Liver (tissue), 8 donors: ENCODE measurements at regions not wholly inside any gene's neighbourhood (a gene's known extent, or its start where the extent isn't known, plus 50 kb on each side); places are given as distances from the start of the nearest gene placed in this dataset.

Experiments used
- DNase-seq: peaks from one replicate; pipeline ENCODE4 v3.0.0-alpha.2; 2017; ENCODE audit warnings: low spot score
- H3K27ac ChIP-seq, 2 donors: one replicate each; pipeline ENCODE4 v1.7.0; 2013; ENCODE audit warnings: inconsistent platforms in 2 of 2, low read length in 2 of 2, control low read depth in 1 of 2, low read depth in 1 of 2, mild to moderate bottlenecking in 1 of 2
- H3K27me3 ChIP-seq, 4 donors: one replicate each; pipeline versions ENCODE4 v1.6.1 to v1.7.0; 2013; ENCODE audit warnings: low read length in 3 of 4, inconsistent platforms in 1 of 4, mild to moderate bottlenecking in 1 of 4, moderate library complexity in 1 of 4; ENCODE audit not compliant: control insufficient read depth in 4 of 4, insufficient read depth in 4 of 4
- H3K36me3 ChIP-seq, 4 donors: one replicate each; pipeline versions ENCODE4 v1.6.1 to v1.7.0; 2013; ENCODE audit warnings: low read length in 3 of 4, mild to moderate bottlenecking in 3 of 4, low read depth in 1 of 4, moderate library complexity in 1 of 4; ENCODE audit not compliant: control insufficient read depth in 4 of 4, insufficient read depth in 3 of 4
- H3K4me1 ChIP-seq, 4 donors: one replicate each; pipeline versions ENCODE4 v1.6.1 to v1.7.0; 2013; ENCODE audit warnings: low read length in 3 of 4, mild to moderate bottlenecking in 3 of 4, moderate library complexity in 1 of 4; ENCODE audit not compliant: control insufficient read depth in 4 of 4, insufficient read depth in 4 of 4
- H3K4me3 ChIP-seq, 3 donors: one replicate each; pipeline versions ENCODE4 v1.6.1 to v1.7.0; 2013; ENCODE audit warnings: low read length in 3 of 3, control low read depth in 1 of 3, low read depth in 1 of 3, mild to moderate bottlenecking in 1 of 3
- H3K9ac ChIP-seq, 2 donors: one replicate each; pipeline ENCODE4 v1.7.0; 2013; ENCODE audit warnings: low read length in 2 of 2, mild to moderate bottlenecking in 2 of 2, moderate library complexity in 2 of 2, control low read depth in 1 of 2, low read depth in 1 of 2
- H3K9me3 ChIP-seq, 4 donors: one replicate each; pipeline versions ENCODE4 v1.6.1 to v1.7.0; 2013; ENCODE audit warnings: low read length in 3 of 4; ENCODE audit not compliant: control insufficient read depth in 4 of 4
- EGR1 ChIP-seq, 2 donors: IDR thresholded peaks; 2 replicates each; pipeline ENCODE4 v1.6.1; 2016 to 2018; ENCODE audit warnings: antibody characterized with exemption in 2 of 2, low read depth in 2 of 2
- FOXA1 ChIP-seq: IDR thresholded peaks from 2 replicates; pipeline ENCODE4 v1.6.1; 2016; ENCODE audit warnings: antibody characterized with exemption
- FOXA2 ChIP-seq: IDR thresholded peaks from 2 replicates; pipeline ENCODE4 v1.6.1; 2016; ENCODE audit warnings: antibody characterized with exemption
- GABPA ChIP-seq, 2 donors: IDR thresholded peaks in 1 of 2; conservative IDR thresholded peaks in 1 of 2; 2 replicates each; pipeline ENCODE4 v1.6.1; 2016; ENCODE audit warnings: antibody characterized with exemption in 2 of 2, mild to moderate bottlenecking in 1 of 2, moderate library complexity in 1 of 2
- HNF4A ChIP-seq, 2 donors: conservative IDR thresholded peaks; 2 replicates each; pipeline ENCODE4 v1.6.1; 2016; ENCODE audit warnings: antibody characterized with exemption in 2 of 2, mild to moderate bottlenecking in 2 of 2
- HNF4G ChIP-seq: IDR thresholded peaks from 2 replicates; pipeline ENCODE4 v1.6.1; 2016; ENCODE audit warnings: antibody characterized with exemption
- JUND ChIP-seq, 2 donors: IDR thresholded peaks; 2 replicates each; pipeline ENCODE4 v1.6.1; 2016; ENCODE audit warnings: antibody characterized with exemption in 2 of 2
- NR2F2 ChIP-seq: IDR thresholded peaks from 2 replicates; pipeline ENCODE4 v1.6.1; 2016; ENCODE audit warnings: antibody characterized with exemption
- RAD21 ChIP-seq, 2 donors: IDR thresholded peaks; 2 replicates each; pipeline ENCODE4 v1.6.1; 2016; ENCODE audit warnings: antibody characterized with exemption in 2 of 2, mild to moderate bottlenecking in 2 of 2
- RXRA ChIP-seq, 2 donors: IDR thresholded peaks; 2 replicates each; pipeline ENCODE4 v1.6.1; 2017 to 2018; ENCODE audit warnings: antibody characterized with exemption in 2 of 2, mild to moderate bottlenecking in 1 of 2
- SP1 ChIP-seq: IDR thresholded peaks from 2 replicates; pipeline ENCODE4 v1.6.1; 2018; ENCODE audit warnings: antibody characterized with exemption, mild to moderate bottlenecking
- TAF1 ChIP-seq: conservative IDR thresholded peaks from 2 replicates; pipeline ENCODE4 v1.6.1; 2016; ENCODE audit warnings: antibody characterized with exemption, mild to moderate bottlenecking
- YY1 ChIP-seq: IDR thresholded peaks from 2 replicates; pipeline ENCODE4 v1.6.1; 2016; ENCODE audit warnings: antibody characterized with exemption, mild to moderate bottlenecking
- WGBS: extraction: QIAGEN DNeasy Blood & Tissue Kit; methylation state at CpG from one replicate; pipeline ENCODE4 v1.1.7; 2013; 5-methylcytosine and 5-hydroxymethylcytosine counted together
- TF ChIP-seq, protein P1 (sequence below): IDR thresholded peaks from 2 replicates; pipeline ENCODE4 v1.6.1; 2016; ENCODE audit warnings: antibody characterized with exemption
- TF ChIP-seq, protein P2 (sequence below): IDR thresholded peaks from 2 replicates; pipeline ENCODE4 v1.6.1; 2016; ENCODE audit warnings: antibody characterized with exemption
- TF ChIP-seq, protein P3 (sequence below): IDR thresholded peaks from 2 replicates; pipeline ENCODE4 v1.6.1; 2016; ENCODE audit warnings: antibody characterized with exemption
- TF ChIP-seq, protein P4 (sequence below): IDR thresholded peaks from 2 replicates; pipeline ENCODE4 v1.6.1; 2016; ENCODE audit warnings: antibody characterized with exemption, mild to moderate bottlenecking
- TF ChIP-seq, protein P5 (sequence below): fragments of 150-350 bp; IDR thresholded peaks from 2 replicates; pipeline ENCODE4 v1.5.1; 2017; ENCODE audit warnings: improper control_type of control experiment, low read depth, low read length; ENCODE audit not compliant: missing input control
- donor health status: healthy.
- donor health status: healthy.
- donor health status: healthy.
- donor health status: healthy.
- donor health status: healthy.

DNA sequence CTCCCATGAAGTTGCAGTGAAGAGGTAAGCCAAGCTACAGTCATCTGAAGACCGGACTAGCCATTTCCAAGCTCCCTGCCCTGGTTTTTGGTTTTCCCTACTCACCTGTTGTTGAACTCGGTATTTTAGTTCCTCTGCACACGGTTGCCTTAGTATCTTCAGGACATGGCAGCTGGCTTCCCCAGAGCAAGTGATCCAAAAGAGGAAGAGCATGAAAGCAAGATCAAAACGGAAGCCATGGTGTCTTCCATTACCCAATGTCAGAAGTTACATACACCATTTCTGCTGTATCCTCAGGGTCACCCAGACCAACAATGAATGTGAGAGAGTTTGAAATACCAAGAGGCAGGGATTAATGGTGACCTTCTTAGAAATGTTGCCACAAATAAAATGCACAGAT is 276.6 kb upstream of the CNR1 start:
- H3K9ac ChIP-seq, result no peak overlapping the region
- no peak overlapping the region for H3K4me3 ChIP-seq
- no peak for TF ChIP-seq RAD21 (IDR thresholded peaks at IDR 0.05)
- no peak for TF ChIP-seq EGR1 (IDR thresholded peaks at IDR 0.05; ENCODE audit: low read depth in 2 of 2)
- TF ChIP-seq RXRA (IDR thresholded peaks at IDR 0.05), result no peak
- TF ChIP-seq, protein P1, sequence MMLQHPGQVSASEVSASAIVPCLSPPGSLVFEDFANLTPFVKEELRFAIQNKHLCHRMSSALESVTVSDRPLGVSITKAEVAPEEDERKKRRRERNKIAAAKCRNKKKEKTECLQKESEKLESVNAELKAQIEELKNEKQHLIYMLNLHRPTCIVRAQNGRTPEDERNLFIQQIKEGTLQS, result no peak
- TF ChIP-seq, protein P2, sequence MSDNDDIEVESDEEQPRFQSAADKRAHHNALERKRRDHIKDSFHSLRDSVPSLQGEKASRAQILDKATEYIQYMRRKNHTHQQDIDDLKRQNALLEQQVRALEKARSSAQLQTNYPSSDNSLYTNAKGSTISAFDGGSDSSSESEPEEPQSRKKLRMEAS, result no peak
- TF ChIP-seq, protein P3, sequence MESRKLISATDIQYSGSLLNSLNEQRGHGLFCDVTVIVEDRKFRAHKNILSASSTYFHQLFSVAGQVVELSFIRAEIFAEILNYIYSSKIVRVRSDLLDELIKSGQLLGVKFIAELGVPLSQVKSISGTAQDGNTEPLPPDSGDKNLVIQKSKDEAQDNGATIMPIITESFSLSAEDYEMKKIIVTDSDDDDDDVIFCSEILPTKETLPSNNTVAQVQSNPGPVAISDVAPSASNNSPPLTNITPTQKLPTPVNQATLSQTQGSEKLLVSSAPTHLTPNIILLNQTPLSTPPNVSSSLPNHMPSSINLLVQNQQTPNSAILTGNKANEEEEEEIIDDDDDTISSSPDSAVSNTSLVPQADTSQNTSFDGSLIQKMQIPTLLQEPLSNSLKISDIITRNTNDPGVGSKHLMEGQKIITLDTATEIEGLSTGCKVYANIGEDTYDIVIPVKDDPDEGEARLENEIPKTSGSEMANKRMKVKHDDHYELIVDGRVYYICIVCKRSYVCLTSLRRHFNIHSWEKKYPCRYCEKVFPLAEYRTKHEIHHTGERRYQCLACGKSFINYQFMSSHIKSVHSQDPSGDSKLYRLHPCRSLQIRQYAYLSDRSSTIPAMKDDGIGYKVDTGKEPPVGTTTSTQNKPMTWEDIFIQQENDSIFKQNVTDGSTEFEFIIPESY, result no peak
- TF ChIP-seq FOXA2, result no peak
- no peaks in the 10 kb centered on the region for H3K9me3 ChIP-seq
- 84% methylated on average over 4 of the region's 4 CpGs for WGBS
- H3K27me3 ChIP-seq, result no peaks in the 10 kb centered on the region
- no peaks in the 10 kb centered on the region for H3K36me3 ChIP-seq
- H3K27ac ChIP-seq, result no peak overlapping the region
- H3K4me1 ChIP-seq, result no peaks in the 10 kb centered on the region
- DNase-seq, result no peak

DNA sequence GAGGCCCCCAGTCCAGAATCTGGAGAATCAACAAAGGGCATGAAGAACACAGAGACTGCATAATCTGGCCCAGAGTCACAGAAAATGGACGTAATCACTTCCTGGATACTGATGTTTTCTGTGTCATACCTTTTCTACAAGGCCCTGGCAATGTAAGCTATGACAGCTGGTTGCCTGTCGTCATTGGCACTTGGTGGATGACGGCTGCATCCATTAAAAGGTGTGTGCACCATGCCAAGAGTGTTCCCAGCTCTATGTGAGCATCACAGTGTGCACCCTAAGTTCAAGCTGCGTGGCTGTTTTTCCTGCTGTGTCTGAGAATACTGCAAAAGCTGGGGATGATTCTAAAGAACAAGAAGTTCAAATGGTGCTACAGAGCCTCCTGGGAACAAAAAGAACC is 275.2 kb upstream of the CNR1 start:
- no peak for TF ChIP-seq FOXA1
- no peak for TF ChIP-seq SP1
- TF ChIP-seq HNF4G, result no peak
- TF ChIP-seq RAD21 (IDR thresholded peaks at IDR 0.05), result no peak
- no peak for TF ChIP-seq YY1
- TF ChIP-seq FOXA2, result no peak
- TF ChIP-seq TAF1, result no peak
- TF ChIP-seq, protein P1, result no peak
- TF ChIP-seq, protein P2, result no peak
- TF ChIP-seq NR2F2, result no peak
- TF ChIP-seq, protein P4, sequence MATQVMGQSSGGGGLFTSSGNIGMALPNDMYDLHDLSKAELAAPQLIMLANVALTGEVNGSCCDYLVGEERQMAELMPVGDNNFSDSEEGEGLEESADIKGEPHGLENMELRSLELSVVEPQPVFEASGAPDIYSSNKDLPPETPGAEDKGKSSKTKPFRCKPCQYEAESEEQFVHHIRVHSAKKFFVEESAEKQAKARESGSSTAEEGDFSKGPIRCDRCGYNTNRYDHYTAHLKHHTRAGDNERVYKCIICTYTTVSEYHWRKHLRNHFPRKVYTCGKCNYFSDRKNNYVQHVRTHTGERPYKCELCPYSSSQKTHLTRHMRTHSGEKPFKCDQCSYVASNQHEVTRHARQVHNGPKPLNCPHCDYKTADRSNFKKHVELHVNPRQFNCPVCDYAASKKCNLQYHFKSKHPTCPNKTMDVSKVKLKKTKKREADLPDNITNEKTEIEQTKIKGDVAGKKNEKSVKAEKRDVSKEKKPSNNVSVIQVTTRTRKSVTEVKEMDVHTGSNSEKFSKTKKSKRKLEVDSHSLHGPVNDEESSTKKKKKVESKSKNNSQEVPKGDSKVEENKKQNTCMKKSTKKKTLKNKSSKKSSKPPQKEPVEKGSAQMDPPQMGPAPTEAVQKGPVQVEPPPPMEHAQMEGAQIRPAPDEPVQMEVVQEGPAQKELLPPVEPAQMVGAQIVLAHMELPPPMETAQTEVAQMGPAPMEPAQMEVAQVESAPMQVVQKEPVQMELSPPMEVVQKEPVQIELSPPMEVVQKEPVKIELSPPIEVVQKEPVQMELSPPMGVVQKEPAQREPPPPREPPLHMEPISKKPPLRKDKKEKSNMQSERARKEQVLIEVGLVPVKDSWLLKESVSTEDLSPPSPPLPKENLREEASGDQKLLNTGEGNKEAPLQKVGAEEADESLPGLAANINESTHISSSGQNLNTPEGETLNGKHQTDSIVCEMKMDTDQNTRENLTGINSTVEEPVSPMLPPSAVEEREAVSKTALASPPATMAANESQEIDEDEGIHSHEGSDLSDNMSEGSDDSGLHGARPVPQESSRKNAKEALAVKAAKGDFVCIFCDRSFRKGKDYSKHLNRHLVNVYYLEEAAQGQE, result no peak
- no peak for TF ChIP-seq JUND (IDR thresholded peaks at IDR 0.05)
- TF ChIP-seq, protein P5, sequence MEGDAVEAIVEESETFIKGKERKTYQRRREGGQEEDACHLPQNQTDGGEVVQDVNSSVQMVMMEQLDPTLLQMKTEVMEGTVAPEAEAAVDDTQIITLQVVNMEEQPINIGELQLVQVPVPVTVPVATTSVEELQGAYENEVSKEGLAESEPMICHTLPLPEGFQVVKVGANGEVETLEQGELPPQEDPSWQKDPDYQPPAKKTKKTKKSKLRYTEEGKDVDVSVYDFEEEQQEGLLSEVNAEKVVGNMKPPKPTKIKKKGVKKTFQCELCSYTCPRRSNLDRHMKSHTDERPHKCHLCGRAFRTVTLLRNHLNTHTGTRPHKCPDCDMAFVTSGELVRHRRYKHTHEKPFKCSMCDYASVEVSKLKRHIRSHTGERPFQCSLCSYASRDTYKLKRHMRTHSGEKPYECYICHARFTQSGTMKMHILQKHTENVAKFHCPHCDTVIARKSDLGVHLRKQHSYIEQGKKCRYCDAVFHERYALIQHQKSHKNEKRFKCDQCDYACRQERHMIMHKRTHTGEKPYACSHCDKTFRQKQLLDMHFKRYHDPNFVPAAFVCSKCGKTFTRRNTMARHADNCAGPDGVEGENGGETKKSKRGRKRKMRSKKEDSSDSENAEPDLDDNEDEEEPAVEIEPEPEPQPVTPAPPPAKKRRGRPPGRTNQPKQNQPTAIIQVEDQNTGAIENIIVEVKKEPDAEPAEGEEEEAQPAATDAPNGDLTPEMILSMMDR, result no peak
- TF ChIP-seq GABPA (IDR thresholded peaks at IDR 0.05 in 1 of 2, conservative IDR thresholded peaks at IDR 0.05 in 1 of 2), result no peak
- TF ChIP-seq HNF4A (conservative IDR thresholded peaks at IDR 0.05), result no peak
- TF ChIP-seq RXRA (IDR thresholded peaks at IDR 0.05), result no peak
- no peak for TF ChIP-seq EGR1 (IDR thresholded peaks at IDR 0.05; ENCODE audit: low read depth in 2 of 2)
- TF ChIP-seq, protein P3, result no peak
- H3K4me1 ChIP-seq, result no peaks in the 10 kb centered on the region
- H3K27ac ChIP-seq, result no peak overlapping the region
- no peaks in the 10 kb centered on the region for H3K36me3 ChIP-seq
- H3K9me3 ChIP-seq, result no peaks in the 10 kb centered on the region
- H3K4me3 ChIP-seq, result no peak overlapping the region
- no peak overlapping the region for H3K9ac ChIP-seq
- 78% methylated on average over 4 of the region's 4 CpGs for WGBS
- no peak for DNase-seq
- no peaks in the 10 kb centered on the region for H3K27me3 ChIP-seq
